Fibroblast of skin of back (primary cell): ENCODE measurements at regions not wholly inside any gene's neighbourhood (a gene's known extent, or its start where the extent isn't known, plus 50 kb on each side); places are given as distances from the start of the nearest gene placed in this dataset.
"Not testable (repeated sequence)": the region's sequence is repeated elsewhere in the genome, so short reads cannot be mapped to it uniquely, and the experiment has no call there.

Experiments
- DNase-seq: peaks from one replicate; pipeline ENCODE4 v3.0.0-alpha.2; 2013

- no peak for DNase-seq
These were observed 597.1 kb upstream of the B3GAT1 start for GRCh38 chr11:135009125-135009524.

- no peak for DNase-seq
These were observed 596.4 kb upstream of the B3GAT1 start for GRCh38 chr11:135008412-135008811.

- DNase-seq: no peak
These were observed 596.0 kb upstream of the B3GAT1 start for GRCh38 chr11:135008001-135008405.

- DNase-seq: no peak
These were observed 594.8 kb upstream of the B3GAT1 start for GRCh38 chr11:135006800-135007199.

GRCh38 chr11:135004495-135004894 is 592.5 kb upstream of the B3GAT1 start:
- DNase-seq: no peak

GRCh38 chr11:135002236-135002635 is 590.2 kb upstream of the B3GAT1 start:
- DNase-seq: no peak

- DNase-seq: no peak
These were observed 589.5 kb upstream of the B3GAT1 start for GRCh38 chr11:135001581-135001980.

GRCh38 chr11:135001065-135001464 is 589.0 kb upstream of the B3GAT1 start:
- not testable (repeated sequence) for DNase-seq

- no peak for DNase-seq
These were observed 587.5 kb upstream of the B3GAT1 start for GRCh38 chr11:134999590-134999989.

- no peak for DNase-seq
These were observed 585.7 kb upstream of the B3GAT1 start for GRCh38 chr11:134997652-134998320.

GRCh38 chr11:134995741-134996140 is 583.7 kb upstream of the B3GAT1 start:
- no peak for DNase-seq

- no peak for DNase-seq
These were observed 582.4 kb upstream of the B3GAT1 start for GRCh38 chr11:134994431-134994830.

- DNase-seq: no peak
These were observed 581.7 kb upstream of the B3GAT1 start for GRCh38 chr11:134993691-134994243.

- DNase-seq: no peak
These were observed 580.9 kb upstream of the B3GAT1 start for GRCh38 chr11:134992981-134993380.

GRCh38 chr11:134988495-134988894 is 576.5 kb upstream of the B3GAT1 start:
- no peak for DNase-seq

- DNase-seq: no peak
These were observed 575.8 kb upstream of the B3GAT1 start for GRCh38 chr11:134987822-134988221.

- DNase-seq: no peak
These were observed 575.3 kb upstream of the B3GAT1 start for GRCh38 chr11:134987223-134987768.

- no peak for DNase-seq
These were observed 572.4 kb upstream of the B3GAT1 start for GRCh38 chr11:134984421-134984820.

- DNase-seq: not testable (repeated sequence)
These were observed 570.4 kb upstream of the B3GAT1 start for GRCh38 chr11:134982432-134982831.

GRCh38 chr11:134981835-134982234 is 569.8 kb upstream of the B3GAT1 start:
- no peak for DNase-seq

GRCh38 chr11:134980819-134981710 is 569.0 kb upstream of the B3GAT1 start:
- DNase-seq: no peak

- not testable (repeated sequence) for DNase-seq
These were observed 567.0 kb upstream of the B3GAT1 start for GRCh38 chr11:134979089-134979457.

- peak; percentile 5 for DNase-seq
These were observed 566.5 kb upstream of the B3GAT1 start for GRCh38 chr11:134978388-134979088.
